DOHH2 (cell line): ENCODE measurements at regions not wholly inside any gene's neighbourhood (a gene's known extent, or its start where the extent isn't known, plus 50 kb on each side); places are given as distances from the start of the nearest gene placed in this dataset.

Source experiments
- H3F3A ChIP-seq: fragments of 200-600 bp; sonication (generic), shearing (Covaris generic); 2 replicates; pipeline ENCODE4 v1.6.0; 2016; ENCODE audit warnings: antibody characterized with exemption, mild to moderate bottlenecking; ENCODE audit not compliant: control insufficient read depth, insufficient read depth
- H3K27ac ChIP-seq: fragments of 200-600 bp; sonication (generic); 2 replicates; pipeline ENCODE4 v1.5.1; 2014; ENCODE audit warnings: low read depth, mild to moderate bottlenecking, low read length, moderate library complexity
- H3K27me3 ChIP-seq: fragments of 200-600 bp; sonication (generic); 2 replicates; pipeline ENCODE4 v1.6.1; 2014; ENCODE audit warnings: mild to moderate bottlenecking, low read length, mixed read lengths; ENCODE audit not compliant: control insufficient read depth
- H3K36me3 ChIP-seq: fragments of 200-600 bp; sonication (generic); 2 replicates; pipeline ENCODE4 v1.6.1; 2014; ENCODE audit warnings: mild to moderate bottlenecking, low read length, moderate library complexity, mixed read lengths; ENCODE audit not compliant: control insufficient read depth
- H3K4me1 ChIP-seq: fragments of 200-600 bp; sonication (generic); 2 replicates; pipeline ENCODE4 v1.6.1; 2014; ENCODE audit warnings: mild to moderate bottlenecking, low read length, mixed read lengths; ENCODE audit not compliant: control insufficient read depth
- H3K4me2 ChIP-seq: fragments of 200-600 bp; sonication (generic); 2 replicates; pipeline ENCODE4 v1.6.0; 2014; ENCODE audit warnings: mild to moderate bottlenecking, low read length, moderate library complexity
- H3K4me3 ChIP-seq: fragments of 200-600 bp; sonication (generic); 2 replicates; pipeline ENCODE4 v1.5.1; 2014; ENCODE audit warnings: mild to moderate bottlenecking, low read length, mixed read lengths
- H3K79me2 ChIP-seq: fragments of 200-600 bp; sonication (generic); 2 replicates; pipeline ENCODE4 v1.6.1; 2014; ENCODE audit warnings: mild to moderate bottlenecking, low read length, mixed read lengths; ENCODE audit not compliant: control insufficient read depth
- H3K9me2 ChIP-seq: fragments of 200-600 bp; sonication (generic); replicated peaks from 2 replicates; pipeline ENCODE4 v1.6.1; 2014; ENCODE audit warnings: mild to moderate bottlenecking, low read length, mixed read lengths; ENCODE audit not compliant: control insufficient read depth
- H3K9me3 ChIP-seq: fragments of 200-600 bp; sonication (generic); 2 replicates; pipeline ENCODE4 v1.6.1; 2014; ENCODE audit warnings: antibody characterized with exemption, low read length, mixed read lengths; ENCODE audit not compliant: control insufficient read depth, insufficient read depth
- H4K20me1 ChIP-seq: fragments of 200-600 bp; sonication (generic); 2 replicates; pipeline ENCODE4 v1.6.0; 2014; ENCODE audit warnings: low read depth, mild to moderate bottlenecking, antibody characterized with exemption, low read length, moderate library complexity; ENCODE audit not compliant: control insufficient read depth, insufficient read depth
- CTCF ChIP-seq: fragments of 200-600 bp; sonication (generic); IDR thresholded peaks from one replicate; pipeline ENCODE4 v1.5.1; 2014; ENCODE audit warnings: antibody characterized with exemption, mild to moderate bottlenecking, low read depth, low read length; ENCODE audit not compliant: poor library complexity, severe bottlenecking
- EZH2phosphoT487 ChIP-seq: fragments of 200-600 bp; sonication (generic); IDR thresholded peaks from 2 replicates; pipeline ENCODE4 v1.6.1; 2017; ENCODE audit warnings: borderline replicate concordance, mild to moderate bottlenecking, antibody characterized with exemption, low read length, moderate library complexity, mixed read lengths

GRCh38 chr16:54473226-54473993 is 186.8 kb upstream of the IRX3 start:
- no peaks in the 10 kb centered on the region for H3K27me3 ChIP-seq
- no peaks in the 10 kb centered on the region for H4K20me1 ChIP-seq
- H3K9me2 ChIP-seq: no peaks in the 10 kb centered on the region
- H3K4me2 ChIP-seq: no peak overlapping the region
- no peaks in the 10 kb centered on the region for H3K9me3 ChIP-seq
- H3K27ac ChIP-seq: no peak overlapping the region
- no peak overlapping the region for H3K4me3 ChIP-seq
- TF ChIP-seq CTCF: no peak
- no peak for TF ChIP-seq EZH2phosphoT487
- H3K4me1 ChIP-seq: no peaks in the 10 kb centered on the region
- H3K36me3 ChIP-seq: no peaks in the 10 kb centered on the region
- H3F3A ChIP-seq: no peaks in the 10 kb centered on the region
- no peaks in the 10 kb centered on the region for H3K79me2 ChIP-seq

GRCh38 chr16:54467398-54467797 is 180.8 kb upstream of the IRX3 start:
- H3K27ac ChIP-seq: no peak overlapping the region
- H3K79me2 ChIP-seq: no peaks in the 10 kb centered on the region
- no peaks in the 10 kb centered on the region for H3F3A ChIP-seq
- H3K9me3 ChIP-seq: no peaks in the 10 kb centered on the region
- no peaks in the 10 kb centered on the region for H4K20me1 ChIP-seq
- H3K4me3 ChIP-seq: no peak overlapping the region
- no peak overlapping the region for H3K4me2 ChIP-seq
- H3K9me2 ChIP-seq: no peaks in the 10 kb centered on the region
- no peaks in the 10 kb centered on the region for H3K27me3 ChIP-seq
- no peaks in the 10 kb centered on the region for H3K36me3 ChIP-seq
- no peak for TF ChIP-seq CTCF
- no peak for TF ChIP-seq EZH2phosphoT487
- H3K4me1 ChIP-seq: no peaks in the 10 kb centered on the region

- no peak overlapping the region for H3K27ac ChIP-seq
- H3K4me1 ChIP-seq: no peaks in the 10 kb centered on the region
- no peaks in the 10 kb centered on the region for H3K9me3 ChIP-seq
- H3K4me2 ChIP-seq: no peak overlapping the region
- TF ChIP-seq EZH2phosphoT487 (no peak), CTCF (no peak)
- H3K4me3 ChIP-seq: no peak overlapping the region
- H4K20me1 ChIP-seq: no peaks in the 10 kb centered on the region
- no peaks in the 10 kb centered on the region for H3K36me3 ChIP-seq
- no peaks in the 10 kb centered on the region for H3K9me2 ChIP-seq
- H3K79me2 ChIP-seq: no peaks in the 10 kb centered on the region
- H3K27me3 ChIP-seq: no peaks in the 10 kb centered on the region
- no peaks in the 10 kb centered on the region for H3F3A ChIP-seq
These were observed 179.6 kb upstream of the IRX3 start for GRCh38 chr16:54466233-54466632.

GRCh38 chr16:54465063-54465462 is 178.5 kb upstream of the IRX3 start:
- no peaks in the 10 kb centered on the region for H3K79me2 ChIP-seq
- TF ChIP-seq EZH2phosphoT487: no peak
- TF ChIP-seq CTCF: no peak
- H3F3A ChIP-seq: no peaks in the 10 kb centered on the region
- H4K20me1 ChIP-seq: no peaks in the 10 kb centered on the region
- H3K9me2 ChIP-seq: no peaks in the 10 kb centered on the region
- no peak overlapping the region for H3K4me2 ChIP-seq
- no peaks in the 10 kb centered on the region for H3K36me3 ChIP-seq
- no peak overlapping the region for H3K4me3 ChIP-seq
- no peak overlapping the region for H3K27ac ChIP-seq
- H3K27me3 ChIP-seq: no peaks in the 10 kb centered on the region
- no peaks in the 10 kb centered on the region for H3K9me3 ChIP-seq
- no peaks in the 10 kb centered on the region for H3K4me1 ChIP-seq
